ENCODE measurements at regions not wholly inside any gene's neighbourhood (a gene's known extent, or its start where the extent isn't known, plus 50 kb on each side); places are given as distances from the start of the nearest gene placed in this dataset.

GRCh38 chr15:66615846-66616245 is 50.0 kb upstream of the LCTL start:
- DNase-seq = no peak

DNA sequence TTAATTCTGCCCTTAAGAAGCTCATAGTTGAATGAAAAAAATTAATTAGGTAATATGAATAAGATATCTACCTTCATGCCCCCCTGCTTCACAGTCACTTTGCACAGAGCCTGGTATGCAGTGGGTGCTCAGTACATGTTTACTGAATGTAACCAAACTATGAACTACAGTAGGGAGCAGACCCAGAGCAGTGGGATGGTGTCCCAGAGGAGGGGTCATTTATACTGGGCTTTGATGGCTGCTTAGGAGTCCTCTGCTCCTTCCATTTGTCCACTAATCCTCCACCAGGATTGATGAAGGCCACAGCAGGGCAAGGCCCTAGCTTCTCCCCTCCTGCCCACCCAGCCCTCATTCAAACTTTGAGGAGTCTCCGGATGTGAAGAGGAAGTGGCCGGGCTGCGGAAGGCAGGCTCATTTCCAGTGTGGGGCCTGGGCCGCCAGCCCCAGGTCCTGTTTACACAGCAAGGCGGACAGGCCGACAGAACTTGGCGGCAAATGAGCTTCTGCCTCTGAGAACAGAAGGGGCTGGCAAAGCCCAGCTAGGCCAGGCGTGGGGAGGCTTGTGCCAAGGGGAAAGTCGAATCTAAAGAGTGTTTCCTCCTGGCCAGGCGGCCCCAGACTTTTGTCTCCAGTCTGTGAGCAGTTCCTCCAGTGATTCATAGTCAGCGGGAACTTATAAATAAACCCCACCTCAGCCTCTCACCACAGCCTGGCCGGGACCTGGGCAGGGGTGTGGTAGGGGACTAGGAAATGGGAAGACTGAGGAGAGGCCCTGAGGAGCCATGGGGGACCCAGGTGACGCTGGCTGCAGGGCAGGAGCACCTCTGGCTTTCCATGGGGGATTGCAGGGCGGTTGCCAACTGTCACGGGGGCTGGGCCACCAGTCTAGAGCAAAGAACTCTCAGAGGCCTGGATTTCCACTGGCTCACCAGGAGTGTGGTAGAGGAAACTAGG is 51.6 kb upstream of the LCTL start:
- DNase-seq = no peak

DNA sequence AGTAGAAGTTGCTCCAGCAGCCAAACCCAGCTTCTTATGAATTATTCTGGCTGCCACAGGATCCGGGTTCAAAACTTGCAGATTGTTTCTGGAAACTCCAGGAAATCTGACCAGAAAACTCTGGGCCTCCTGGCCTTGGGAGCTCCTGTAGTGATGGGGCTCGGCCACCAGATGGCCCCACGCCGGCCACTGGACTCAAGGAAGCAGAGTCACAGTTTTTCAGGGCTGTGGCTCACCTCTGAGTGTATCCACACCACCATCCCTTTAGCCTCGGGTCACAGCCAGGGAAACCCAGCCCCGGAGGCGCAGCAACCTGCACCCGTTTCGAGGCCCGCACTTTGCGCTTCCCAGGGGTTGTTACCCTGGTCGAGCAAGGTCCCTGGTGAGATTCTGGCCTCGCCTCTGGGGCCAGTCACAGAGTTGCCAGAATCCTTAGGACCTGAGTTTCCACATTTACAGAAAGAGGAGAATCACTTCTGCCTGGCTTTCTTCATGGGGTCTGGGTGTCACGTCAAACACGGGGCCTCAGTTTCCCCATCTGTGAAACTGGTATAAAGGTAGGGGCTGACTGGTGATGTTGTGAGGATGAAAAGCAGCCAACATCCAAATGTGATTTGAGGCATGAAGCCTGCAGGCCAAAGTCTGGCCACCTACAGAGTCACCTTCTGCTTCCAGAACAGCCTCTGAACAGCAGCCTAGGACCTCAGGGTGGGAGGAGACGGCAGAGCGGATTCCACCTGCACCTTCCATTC is 53.5 kb upstream of the LCTL start:
- DNase-seq = peak; percentile 4

DNA sequence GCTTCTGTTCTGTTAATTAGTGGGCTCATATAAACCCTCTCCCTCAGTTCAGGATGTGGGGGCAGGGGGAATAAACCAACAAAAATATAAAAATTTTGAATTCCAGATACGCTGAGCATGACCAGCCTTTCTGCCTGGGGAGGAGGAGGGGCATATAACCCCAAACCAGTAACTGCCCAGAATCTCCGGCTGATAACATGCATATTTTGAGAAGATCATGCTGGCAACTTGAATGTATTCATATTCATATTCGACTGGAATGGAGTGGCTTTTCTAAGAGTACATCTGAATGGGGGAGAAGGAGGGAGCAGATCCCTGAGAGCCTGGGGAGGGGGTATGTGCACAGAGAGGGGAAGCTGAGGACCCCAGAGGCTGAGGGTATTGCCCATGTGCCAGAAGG is 54.5 kb upstream of the LCTL start:
- DNase-seq = no peak

DNA sequence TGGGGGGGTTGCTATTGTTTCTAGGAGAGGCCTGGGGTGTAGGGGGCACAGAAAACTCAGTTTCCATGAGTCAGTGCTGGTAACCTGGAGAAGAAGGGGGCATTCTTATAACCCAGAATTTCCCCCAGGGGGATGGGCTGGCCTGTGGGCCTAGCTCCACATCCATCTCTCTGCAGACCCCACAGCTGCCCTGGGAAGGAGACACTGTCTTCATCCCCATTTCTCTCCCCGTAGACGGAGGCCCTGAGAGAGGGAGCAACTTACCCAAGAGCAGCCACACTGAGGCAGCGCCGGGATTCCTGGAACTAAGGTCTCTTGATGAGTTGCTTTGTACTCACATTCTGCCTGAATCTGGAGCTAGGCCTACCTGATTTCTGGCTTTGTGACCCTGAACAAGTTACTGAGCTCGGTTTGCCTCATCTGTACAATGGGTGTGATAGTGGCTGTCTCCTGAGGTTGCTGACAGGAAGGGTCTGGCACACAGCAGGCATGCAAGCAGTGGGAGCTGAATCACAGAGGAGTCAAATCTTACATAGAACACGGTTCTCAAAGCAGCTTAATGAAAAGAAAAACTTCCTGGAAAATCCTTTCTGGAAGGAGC is 55.0 kb upstream of the LCTL start:
- DNase-seq = no peak

- no peak for DNase-seq
Observed at GRCh38 chr15:66621491-66622467, 56.0 kb upstream of the LCTL start.

DNA sequence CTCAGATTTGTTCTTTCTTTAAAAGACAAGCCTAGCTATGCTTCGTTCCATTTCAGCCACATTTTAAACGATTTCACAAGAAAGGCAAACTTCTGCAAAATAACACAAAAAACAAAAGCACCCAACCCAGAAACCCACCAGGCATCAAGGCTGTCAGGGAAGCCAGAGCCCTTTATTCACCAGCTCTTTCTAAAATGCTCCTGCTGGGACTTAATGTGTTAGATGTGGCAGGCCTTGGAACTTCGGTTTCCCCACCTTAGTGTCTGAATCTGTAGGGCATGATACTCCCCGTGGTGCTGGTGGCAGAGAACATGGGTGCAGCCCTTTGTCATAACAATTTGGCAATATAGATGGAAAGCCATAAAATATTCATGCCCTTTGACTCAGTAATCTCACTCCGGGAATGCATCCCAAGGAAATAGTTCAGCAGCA is 56.8 kb upstream of the LCTL start:
- DNase-seq = no peak

DNA sequence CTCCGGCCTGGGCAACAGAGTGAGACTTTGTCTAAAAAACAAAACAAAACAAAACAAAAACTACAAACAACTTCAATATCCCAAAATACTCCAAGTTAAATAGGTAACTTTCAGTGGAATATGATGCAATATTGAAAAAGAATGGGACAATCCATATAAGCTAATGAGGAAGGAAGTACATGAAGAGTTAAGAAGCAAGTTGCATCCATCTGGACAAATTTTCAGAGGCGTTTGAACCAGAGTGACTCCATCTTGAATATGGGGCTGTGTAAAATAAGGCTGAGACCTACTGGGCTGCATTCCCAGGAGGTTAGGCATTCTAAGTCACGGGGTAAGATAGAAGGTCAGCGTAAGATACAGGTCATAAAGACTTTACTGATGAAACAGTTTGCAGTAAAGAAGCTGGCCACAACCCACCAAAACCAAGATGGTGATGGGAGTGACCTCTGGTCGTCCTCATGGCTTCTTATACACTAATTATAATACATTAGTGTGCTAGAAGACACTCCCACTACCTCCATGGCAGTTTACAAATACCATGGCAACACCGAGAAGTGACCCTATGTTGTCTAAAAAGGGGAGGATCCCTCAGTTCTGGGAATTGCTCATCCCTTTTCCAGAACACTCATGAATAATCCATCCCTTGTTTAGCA is 58.1 kb upstream of the LCTL start:
- no peak for DNase-seq

- DNase-seq = no peak
Observed at GRCh38 chr15:66625531-66625930, 59.7 kb upstream of the LCTL start.

- DNase-seq = no peak
Observed at GRCh38 chr15:66625974-66626373, 60.2 kb upstream of the LCTL start.

GRCh38 chr15:66628976-66629723 is 63.4 kb upstream of the LCTL start:
- no peak for DNase-seq

DNA sequence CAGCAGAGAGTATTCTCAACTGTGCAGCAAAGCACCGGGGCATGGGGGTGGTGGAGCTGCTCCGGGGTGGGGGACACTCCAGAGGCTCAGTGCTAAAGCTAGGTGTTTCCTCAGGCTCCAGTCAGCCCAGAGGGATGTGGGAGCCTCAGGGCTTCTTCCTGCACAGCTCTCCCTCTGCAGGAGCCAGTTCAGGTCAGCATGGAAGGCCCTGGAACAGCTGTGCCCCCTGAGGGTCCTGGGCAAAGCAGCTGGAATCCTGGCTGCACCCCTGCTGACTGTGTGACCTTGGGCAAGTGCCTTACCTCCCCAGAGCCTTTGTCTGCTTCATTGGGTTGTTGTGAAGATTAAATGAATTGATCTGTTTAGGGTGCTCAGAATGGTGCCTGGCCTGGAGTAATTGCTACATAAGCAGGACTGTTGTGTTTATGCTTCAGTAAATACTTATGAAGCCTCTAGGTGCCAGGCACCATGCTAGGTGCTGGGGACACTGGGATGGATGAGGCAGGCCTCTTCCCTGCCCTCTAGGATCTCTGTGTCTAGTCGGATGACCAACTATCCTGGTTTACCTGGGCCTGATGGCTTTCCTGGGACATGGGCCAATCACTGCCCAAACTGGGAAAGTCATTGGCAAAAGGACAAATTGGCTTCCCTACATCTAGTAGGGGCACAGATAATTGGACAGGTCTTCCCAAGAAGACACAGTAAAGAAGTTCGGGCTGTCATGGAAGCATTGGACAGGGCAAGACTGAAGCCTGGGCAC is 64.2 kb upstream of the LCTL start:
- DNase-seq = no peak

DNA sequence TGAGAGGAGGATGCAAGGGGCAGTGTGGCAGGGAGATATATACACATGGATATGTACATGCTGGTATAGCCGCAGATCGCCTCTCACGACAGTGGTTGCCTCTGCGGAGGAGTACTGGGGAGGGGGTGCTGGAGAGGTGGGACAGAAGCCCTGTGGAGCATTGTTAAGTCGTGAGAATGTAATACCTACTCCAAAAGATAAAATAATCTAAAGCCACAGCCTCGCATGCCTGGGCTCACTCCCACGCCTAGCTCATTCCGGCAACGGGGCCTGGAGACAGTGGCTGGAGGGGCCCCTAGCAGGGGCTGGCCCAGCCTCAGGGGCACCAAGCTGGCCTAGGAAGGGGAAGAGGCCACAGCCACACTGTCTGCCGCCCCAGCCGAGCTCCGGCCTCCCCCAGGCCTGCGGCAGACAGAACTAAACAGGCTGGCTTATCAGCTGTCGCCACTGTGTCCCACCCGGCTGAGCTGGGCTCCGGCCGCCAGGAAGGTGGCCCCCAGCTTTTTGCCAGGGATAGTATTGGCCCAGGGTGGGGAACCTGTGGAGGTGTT is 65.1 kb upstream of the LCTL start:
- no peak for DNase-seq

DNA sequence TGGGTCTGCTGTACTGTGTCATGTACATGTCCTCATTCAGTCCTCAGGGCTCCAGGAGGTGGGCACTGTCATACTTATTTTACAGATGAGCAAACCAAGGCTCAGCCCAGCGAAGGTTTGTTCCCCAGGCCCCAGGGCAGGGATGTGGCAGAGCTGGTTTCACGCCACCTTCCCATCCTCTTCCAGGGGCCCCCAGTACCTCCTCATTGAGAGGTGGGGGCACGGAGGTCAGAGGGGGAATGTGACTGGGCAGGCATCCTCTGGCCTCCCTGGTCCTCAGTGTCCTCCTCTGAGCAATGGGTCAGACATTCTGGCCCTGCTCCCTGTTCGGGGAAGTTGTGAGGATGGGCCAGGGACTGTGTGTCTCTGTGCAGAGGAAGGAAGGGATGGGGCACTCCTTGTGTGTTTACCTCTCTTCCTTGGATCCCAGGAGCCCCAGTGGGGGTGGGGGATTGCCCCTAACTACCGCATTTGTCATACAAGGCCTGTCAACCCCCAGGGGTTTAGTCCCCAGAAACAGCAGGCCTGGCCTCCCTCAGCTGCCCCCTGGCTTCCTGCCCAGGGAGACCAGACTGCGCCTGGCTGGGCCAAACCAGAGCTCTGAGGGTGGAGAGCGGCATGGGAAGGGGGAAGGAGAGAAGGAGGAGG is 65.9 kb upstream of the LCTL start:
- DNase-seq = no peak

DNA sequence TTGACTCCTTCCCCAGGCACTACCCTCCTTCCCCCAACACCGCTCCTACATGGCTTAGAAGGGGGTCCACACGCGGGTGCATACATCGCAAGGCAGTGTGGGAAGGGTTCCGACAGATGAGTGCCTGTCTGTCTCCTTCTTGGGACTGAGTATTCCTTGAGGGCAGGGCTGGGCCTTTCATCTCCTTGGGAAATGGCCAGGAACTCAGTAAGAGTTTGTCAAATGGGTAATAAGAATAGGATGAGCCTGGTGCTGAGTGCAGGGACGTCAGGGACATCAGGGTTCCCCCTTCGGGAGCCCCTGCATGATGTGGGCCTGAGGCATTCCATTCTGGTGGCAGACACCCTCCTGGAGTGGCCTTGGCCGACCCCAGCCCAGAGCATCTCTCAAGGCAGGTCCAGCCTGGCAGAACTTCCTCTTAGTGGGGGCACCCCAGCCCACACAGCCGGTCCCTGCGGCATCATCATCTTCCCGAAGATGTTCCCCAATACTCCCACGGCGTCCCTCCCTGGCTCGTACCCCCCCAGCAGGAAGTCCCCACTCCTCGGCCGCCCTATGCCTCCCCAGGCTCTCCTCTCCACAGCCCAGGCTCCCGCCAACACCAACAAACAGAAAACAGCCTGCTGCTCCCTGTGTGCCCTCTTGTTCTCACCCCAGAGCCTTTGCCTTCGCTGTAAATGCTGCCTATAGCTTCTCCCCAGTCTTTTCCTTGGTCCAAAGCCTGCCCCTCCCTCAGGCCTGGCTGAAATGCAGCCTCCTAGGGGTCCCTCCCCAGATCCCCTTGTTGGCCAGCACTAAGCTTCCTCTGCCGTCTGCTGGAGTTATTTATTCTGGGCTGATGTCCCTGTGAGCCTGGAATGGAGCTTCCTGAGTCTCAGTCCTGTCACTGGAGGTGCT is 67.5 kb upstream of the LCTL start:
- DNase-seq = no peak

- DNase-seq = no peak
Observed at GRCh38 chr15:66633938-66634250, 68.1 kb upstream of the LCTL start.

DNA sequence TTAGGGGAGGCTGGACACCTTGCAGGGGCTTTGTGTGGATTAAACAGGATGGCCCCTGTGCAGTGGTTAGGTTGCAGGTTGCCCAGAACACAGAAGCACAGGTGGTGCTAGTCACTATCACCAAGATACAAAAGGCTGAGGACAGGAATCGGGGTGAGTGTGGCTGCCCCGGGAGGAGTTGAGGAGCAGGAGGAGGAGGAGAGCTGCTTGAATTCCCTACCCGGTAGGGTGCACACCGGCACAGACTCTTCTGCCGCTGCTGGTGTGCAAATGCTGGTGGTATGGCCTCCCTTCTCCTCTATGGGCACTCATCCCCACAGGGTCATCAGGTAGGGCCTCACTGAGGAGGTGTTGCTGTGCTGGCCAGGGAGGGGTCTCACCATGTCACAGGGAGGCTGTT is 67.5 kb upstream of the SMAD6 start:
- no peak for DNase-seq

DNA sequence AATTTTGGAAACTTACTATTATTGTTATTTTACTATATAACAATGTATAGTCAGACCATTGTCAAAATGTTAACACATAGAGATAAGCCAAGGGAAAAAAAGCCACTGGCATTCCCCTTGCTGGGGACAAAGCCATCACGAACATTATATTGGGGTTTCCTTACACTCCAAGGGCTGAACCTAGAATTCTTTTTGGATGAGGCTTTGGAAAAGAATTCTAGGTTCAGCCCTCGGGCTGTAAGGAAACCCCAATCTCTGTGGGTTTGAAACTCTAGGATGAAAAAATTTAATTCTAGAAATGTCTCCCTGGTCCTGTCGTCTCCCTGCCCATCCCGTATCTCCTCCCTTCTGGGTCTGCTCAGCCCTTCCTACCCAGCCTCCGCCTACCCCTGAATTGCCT is 67.0 kb upstream of the SMAD6 start:
- DNase-seq = no peak

DNA sequence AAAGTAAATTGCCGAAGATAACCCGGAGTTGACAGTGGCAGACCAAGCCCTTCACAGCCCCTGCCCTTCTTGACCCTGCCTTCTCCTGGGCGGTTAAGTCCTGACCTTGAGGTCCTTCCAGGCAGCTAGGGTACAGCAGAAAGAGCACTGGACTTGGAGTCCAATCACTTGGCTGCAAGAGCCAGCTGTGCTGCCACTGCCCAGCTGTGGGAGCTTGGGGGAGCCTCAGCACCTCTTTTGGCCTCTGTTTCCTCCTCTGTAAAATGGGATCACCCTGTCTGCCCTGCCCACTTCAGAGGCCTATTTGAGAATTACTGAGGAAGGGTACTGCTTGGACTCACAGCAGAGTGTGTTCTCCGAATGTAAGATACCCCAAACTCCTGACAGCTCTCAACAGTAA is 66.2 kb upstream of the SMAD6 start:
- no peak for DNase-seq

All from NCI-H510A treated with DMSO at 0.1 percent for 48 hours (cell line).